Activated CD4-positive, alpha-beta T cell treated with anti-CD3 and anti-CD28 coated beads, Interleukin-10, Interleukin-2, amounts not matched to agents 100 ng/mL and 50 ng/mL, durations not matched to agents 16 hours and 8 hours (primary cell): ENCODE measurements at regions not wholly inside any gene's neighbourhood (a gene's known extent, or its start where the extent isn't known, plus 50 kb on each side); places are given as distances from the start of the nearest gene placed in this dataset.

Experiments
- DNase-seq: peaks from one replicate; pipeline ENCODE4 v3.0.0-alpha.2; 2020

- DNase-seq, result no peak
These were observed 597.9 kb upstream of the ADAMTS16 start for GRCh38 chr5:4542145-4542778.

GRCh38 chr5:4544049-4544670 lies 596.0 kb upstream of the ADAMTS16 start:
- DNase-seq, result no peak

GRCh38 chr5:4547547-4547946 lies 592.6 kb upstream of the ADAMTS16 start:
- DNase-seq, result no peak

GRCh38 chr5:4548341-4548740 lies 591.8 kb upstream of the ADAMTS16 start:
- DNase-seq, result no peak

- DNase-seq, result no peak
These were observed 590.8 kb upstream of the ADAMTS16 start for GRCh38 chr5:4549351-4549750.

- no peak for DNase-seq
These were observed 589.1 kb upstream of the ADAMTS16 start for GRCh38 chr5:4551034-4551433.

GRCh38 chr5:4553130-4553529 lies 587.0 kb upstream of the ADAMTS16 start:
- DNase-seq, result no peak

- no peak for DNase-seq
These were observed 586.2 kb upstream of the ADAMTS16 start for GRCh38 chr5:4553978-4554377.

- DNase-seq, result no peak
These were observed 584.3 kb upstream of the ADAMTS16 start for GRCh38 chr5:4555725-4556285.

- no peak for DNase-seq
These were observed 578.7 kb upstream of the ADAMTS16 start for GRCh38 chr5:4561403-4561802.

GRCh38 chr5:4563400-4563799 lies 576.7 kb upstream of the ADAMTS16 start:
- no peak for DNase-seq

GRCh38 chr5:4570047-4570995 lies 569.8 kb upstream of the ADAMTS16 start:
- DNase-seq, result no peak

GRCh38 chr5:4571248-4571948 lies 568.7 kb upstream of the ADAMTS16 start:
- no peak for DNase-seq

GRCh38 chr5:4572311-4573100 lies 567.6 kb upstream of the ADAMTS16 start:
- no peak for DNase-seq

GRCh38 chr5:4575608-4576007 lies 564.5 kb upstream of the ADAMTS16 start:
- no peak for DNase-seq

GRCh38 chr5:4576161-4576748 lies 563.9 kb upstream of the ADAMTS16 start:
- no peak for DNase-seq

- DNase-seq, result no peak
These were observed 563.2 kb upstream of the ADAMTS16 start for GRCh38 chr5:4576908-4577307.

GRCh38 chr5:4579679-4580078 lies 560.5 kb upstream of the ADAMTS16 start:
- no peak for DNase-seq

- DNase-seq, result no peak
These were observed 559.4 kb upstream of the ADAMTS16 start for GRCh38 chr5:4580772-4581171.

- DNase-seq, result no peak
These were observed 558.8 kb upstream of the ADAMTS16 start for GRCh38 chr5:4581289-4581688.

- DNase-seq, result no peak
These were observed 555.1 kb upstream of the ADAMTS16 start for GRCh38 chr5:4584982-4585381.

GRCh38 chr5:4613440-4613839 lies 526.7 kb upstream of the ADAMTS16 start:
- DNase-seq, result no peak
